ENCODE measurements at regions not wholly inside any gene's neighbourhood (a gene's known extent, or its start where the extent isn't known, plus 50 kb on each side); places are given as distances from the start of the nearest gene placed in this dataset.
"Not testable (repeated sequence)": the region's sequence is repeated elsewhere in the genome, so short reads cannot be mapped to it uniquely, and the experiment has no call there.

DNA sequence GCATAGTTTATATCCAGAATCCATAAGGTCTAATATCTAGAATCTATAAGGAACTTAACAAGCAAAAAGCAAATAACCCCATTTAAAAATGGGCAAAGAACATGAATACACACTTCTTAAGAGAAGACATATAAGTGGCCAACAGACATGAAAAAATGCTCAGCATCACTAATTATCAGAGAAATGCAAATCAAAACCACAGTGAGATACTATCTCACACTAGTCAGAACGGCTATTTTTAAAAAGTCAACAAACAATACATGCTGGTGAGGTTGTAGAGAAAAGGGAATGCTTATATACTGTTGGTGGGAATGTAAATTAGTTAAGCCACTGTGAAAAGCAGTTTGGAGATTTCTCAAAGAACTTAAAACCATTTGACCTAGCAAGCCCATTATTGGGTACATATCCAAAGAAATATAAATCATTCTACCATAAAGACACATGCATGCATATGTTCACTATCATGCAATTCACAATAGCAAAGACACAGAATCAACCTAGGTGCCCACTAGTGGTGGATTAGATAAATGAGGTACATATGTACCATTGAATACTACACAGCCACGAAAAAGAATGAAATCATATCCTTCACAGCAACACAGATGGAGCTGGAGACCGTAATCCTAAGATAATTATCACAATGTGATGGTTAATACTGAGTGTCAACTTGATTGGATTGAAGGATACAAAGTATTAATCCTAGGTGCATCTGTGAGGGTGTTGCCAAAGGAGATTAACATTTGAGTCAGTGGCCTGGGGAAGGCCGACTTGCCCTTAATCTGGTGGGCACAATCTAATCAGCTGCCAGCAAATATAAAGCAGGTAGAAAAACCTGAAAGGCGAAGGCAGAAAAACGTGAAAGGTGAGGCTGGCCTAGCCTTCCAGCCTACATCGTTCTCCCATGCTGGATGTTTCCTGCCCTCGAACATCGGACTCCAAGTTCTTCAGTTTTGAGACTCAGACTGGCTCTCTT, 397.2 kb downstream of the NKX6-1 start:
- H3K27ac ChIP-seq (ENCODE audit: extremely low read depth, low read depth, low read length); H3K4me3 ChIP-seq; H3K9me1 ChIP-seq (ENCODE audit: control insufficient read depth, insufficient read depth, low read length); intact Hi-C loops (cut with micrococcal nuclease); H2AFZ ChIP-seq (ENCODE audit: low read depth, low read length); CTCF ChIA-PET (ENCODE audit: low intra/inter-chr PET ratio); H3K27me3 ChIP-seq (ENCODE audit: control insufficient read depth in 2 of 2, insufficient read depth in 2 of 2, low read length in 2 of 2); H3K9me3 ChIP-seq (replicated peaks; ENCODE audit: control insufficient read depth, insufficient read depth, low read depth, low read length); POLR2A ChIA-PET; H3K36me3 ChIP-seq (ENCODE audit: control insufficient read depth, insufficient read depth, low read length); H3K4me2 ChIP-seq (ENCODE audit: insufficient read depth, low read length); BruUV-seq (replicated peaks); H4K20me1 ChIP-seq (replicated peaks; ENCODE audit: control insufficient read depth, insufficient read depth, low read length); H3K9ac ChIP-seq (ENCODE audit: insufficient read depth in 1 of 2, low read depth in 2 of 2, low read length in 2 of 2); in situ Hi-C loops (cut with MboI); H3K4me1 ChIP-seq (replicated peaks in 1 of 2; ENCODE audit: control insufficient read depth in 2 of 2, insufficient read depth in 2 of 2, low read length in 2 of 2); H3K79me2 ChIP-seq (ENCODE audit: control insufficient read depth, insufficient read depth, low read length); ATAC-seq; FAIRE-seq; DNase-seq (ENCODE audit: extremely low read depth in 1 of 4, low spot score in 3 of 4): not testable (repeated sequence)
- 3% methylated on average over 9 of the region's 9 CpGs for WGBS (ENCODE audit: insufficient coverage, low coverage, missing lambda C conversion rate)
- peak; percentile 85 for TF ChIP-seq ZNF146 (CRISPR knock-in tag; IDR thresholded peaks at IDR 0.05; ENCODE audit: unreplicated experiment)

DNA sequence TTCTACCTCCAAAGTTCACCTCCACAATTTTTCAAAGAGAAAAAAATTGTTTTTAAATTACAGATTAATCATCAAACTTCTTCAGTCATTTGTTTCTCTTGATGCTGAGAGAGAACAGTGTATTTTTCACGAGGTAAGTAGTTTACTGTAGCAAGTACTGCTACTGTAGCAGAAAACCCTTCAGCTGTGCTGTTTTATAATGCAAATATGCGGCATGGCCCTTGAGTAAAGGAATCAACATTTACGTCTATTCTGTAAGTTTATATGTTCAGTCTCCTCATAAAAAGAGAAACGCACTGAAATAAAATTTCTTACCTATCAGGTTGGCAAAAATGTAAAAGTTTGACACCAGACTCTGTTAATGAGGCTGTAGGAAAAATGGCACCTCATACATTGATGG, 399.0 kb downstream of the NKX6-1 start:
- DNase-seq (ENCODE audit: extremely low read depth in 1 of 4, low spot score in 3 of 4), result no peak
- Histone ChIP-seq H3K9me1 (ENCODE audit: control insufficient read depth, insufficient read depth, low read length) (no peaks in the 10 kb centered on the region), H4K20me1 (replicated peaks; ENCODE audit: control insufficient read depth, insufficient read depth, low read length) (no peaks in the 10 kb centered on the region), H3K9ac (ENCODE audit: insufficient read depth in 1 of 2, low read depth in 2 of 2, low read length in 2 of 2) (no peak overlapping the region), H3K79me2 (ENCODE audit: control insufficient read depth, insufficient read depth, low read length) (no peaks in the 10 kb centered on the region), H3K27ac (ENCODE audit: extremely low read depth, low read depth, low read length) (no peak overlapping the region), H3K27me3 (ENCODE audit: control insufficient read depth in 2 of 2, insufficient read depth in 2 of 2, low read length in 2 of 2) (no peaks in the 10 kb centered on the region), H3K4me3 (no peak overlapping the region), H3K9me3 (replicated peaks; ENCODE audit: control insufficient read depth, insufficient read depth, low read depth, low read length) (no peaks in the 10 kb centered on the region), H3K36me3 (ENCODE audit: control insufficient read depth, insufficient read depth, low read length) (no peaks in the 10 kb centered on the region), H3K4me2 (ENCODE audit: insufficient read depth, low read length) (no peak overlapping the region), H3K4me1 (replicated peaks in 1 of 2; ENCODE audit: control insufficient read depth in 2 of 2, insufficient read depth in 2 of 2, low read length in 2 of 2) (no peaks in the 10 kb centered on the region), H2AFZ (ENCODE audit: low read depth, low read length) (no peak overlapping the region)
- TF ChIP-seq RUNX1 (IDR thresholded peaks at IDR 0.05; ENCODE audit: low read depth) (no peak), C11orf30 (IDR thresholded peaks at IDR 0.05; ENCODE audit: low read depth) (no peak)
- ChIA-PET CTCF (ENCODE audit: low intra/inter-chr PET ratio) (interaction anchor here (0.6 kb wide), 1 partner anchor 50 kb away, joined by 3 read pairs; no protein-coding TSS in a partner anchor), POLR2A (interaction anchor here (0.8 to 1.0 kb wide), 2 partner anchors 9 to 14 kb away, joined by 3 to 5 read pairs; no protein-coding TSS in a partner anchor)
- intact Hi-C loops (cut with micrococcal nuclease), result no loop called here
- FAIRE-seq, result no peak
- 3% methylated on average over 4 of the region's 4 CpGs for WGBS (ENCODE audit: insufficient coverage, low coverage, missing lambda C conversion rate)
- in situ Hi-C loops (cut with MboI), result no loop called here
- no TSS peak for BruUV-seq (replicated peaks)
- ATAC-seq, result no peak

All from K562 (cell line).